K562 (cell line): ENCODE measurements at regions not wholly inside any gene's neighbourhood (a gene's known extent, or its start where the extent isn't known, plus 50 kb on each side); places are given as distances from the start of the nearest gene placed in this dataset.
A peak's percentile ranks its signal among the peaks of the same experiment; 100 is the strongest.

ENCODE experiments used
- ATAC-seq: fragments of 200-7000 bp; cut with Tn5 transposase; 3 replicates; pipeline ENCODE4 v1.9.1; 2020; ENCODE audit warnings: moderate library complexity
- BruUV-seq: library from RNA; stranded (reverse); fragments of 400-500 nt; replicated peaks from 2 replicates; lab custom pipeline; 2021; lab: Mats Ljungman, UMichigan
- CTCF ChIA-PET: fragments of 300-600 bp; formaldehyde crosslinking; extraction: SDS; loops from one replicate; lab custom pipeline; 2021; ENCODE audit warnings: low intra/inter-chr PET ratio; lab: Yijun Ruan, JAX
- POLR2A ChIA-PET: fragments of 300-600, 350-650 bp; sonication (Branson Sonifier 250); formaldehyde crosslinking; extraction: SDS; loops from one replicate; lab custom pipeline; 2021; ENCODE audit warnings: antibody characterized with exemption, inconsistent platforms; lab: Yijun Ruan, JAX
- DNase-seq, 4 experiments: peaks; one replicate each; pipeline versions ENCODE4 v3.0.0 to v3.0.0-alpha.2; 2011 to 2018; ENCODE audit warnings: low spot score in 3 of 4, mixed read lengths in 3 of 4; ENCODE audit errors: extremely low read depth in 1 of 4
- FAIRE-seq: peaks from 2 replicates; lab custom pipeline; 2011; peaks lifted over from hg19 to GRCh38; lab: Jason Lieb, UNC
- H2AFZ ChIP-seq: 2 replicates; pipeline ENCODE4 v1.6.0; 2011; ENCODE audit warnings: low read depth, low read length, control low read depth, inconsistent platforms
- H3K27ac ChIP-seq: fragments of 200-600 bp; 3 replicates; pipeline ENCODE4 v1.8.0; 2011; ENCODE audit warnings: low read depth, mild to moderate bottlenecking, control low read depth, inconsistent platforms, low read length, moderate library complexity, mixed read lengths; ENCODE audit errors: extremely low read depth
- H3K27me3 ChIP-seq, 2 experiments: fragments of 300-600 bp in 1 of 2; 2 replicates in 1 of 2; 3 replicates in 1 of 2; pipeline versions ENCODE4 v1.6.0 to v1.8.0; 2011; ENCODE audit warnings: inconsistent platforms in 2 of 2, low read length in 2 of 2, mild to moderate bottlenecking in 1 of 2, mixed read lengths in 1 of 2, moderate library complexity in 1 of 2; ENCODE audit not compliant: control insufficient read depth in 2 of 2, insufficient read depth in 2 of 2
- H3K36me3 ChIP-seq: fragments of 300-600 bp; 3 replicates; pipeline ENCODE4 v1.8.0; 2011; ENCODE audit warnings: mild to moderate bottlenecking, low read length, inconsistent platforms; ENCODE audit not compliant: control insufficient read depth, insufficient read depth
- H3K4me1 ChIP-seq, 2 experiments: fragments of 200-600 bp in 1 of 2; replicated peaks in 1 of 2; 2 replicates in 1 of 2; 3 replicates in 1 of 2; pipeline versions ENCODE4 v1.5.1 to v1.8.0; 2011; ENCODE audit warnings: inconsistent platforms in 2 of 2, low read length in 2 of 2, mild to moderate bottlenecking in 1 of 2, mixed read lengths in 1 of 2, moderate library complexity in 1 of 2; ENCODE audit not compliant: control insufficient read depth in 2 of 2, insufficient read depth in 2 of 2
- H3K4me2 ChIP-seq: 2 replicates; pipeline ENCODE4 v1.6.1; 2011; ENCODE audit warnings: low read length, control low read depth, inconsistent platforms, mixed read lengths; ENCODE audit not compliant: insufficient read depth
- H3K4me3 ChIP-seq: fragments of 200-600 bp; sonication (generic), shearing (Covaris generic); 2 replicates; pipeline ENCODE4 v1.5.1; 2016; ENCODE audit warnings: control low read depth, inconsistent platforms
- H3K79me2 ChIP-seq: fragments of 200-600 bp; 3 replicates; pipeline ENCODE4 v1.8.0; 2011; ENCODE audit warnings: low read length, inconsistent platforms; ENCODE audit not compliant: control insufficient read depth, insufficient read depth
- H3K9ac ChIP-seq, 2 experiments: 2 replicates each; pipeline versions ENCODE4 v1.6.0 to v1.6.1; 2011; ENCODE audit warnings: low read depth in 2 of 2, low read length in 2 of 2, control low read depth in 1 of 2, inconsistent platforms in 1 of 2, mild to moderate bottlenecking in 1 of 2, mixed read lengths in 1 of 2; ENCODE audit not compliant: insufficient read depth in 1 of 2
- H3K9me1 ChIP-seq: one replicate; pipeline ENCODE4 v1.6.0; 2011; ENCODE audit warnings: inconsistent platforms, mild to moderate bottlenecking, low read length, moderate library complexity; ENCODE audit not compliant: control insufficient read depth, insufficient read depth
- H3K9me3 ChIP-seq: replicated peaks from 2 replicates; pipeline ENCODE4 v1.5.1; 2011; ENCODE audit warnings: low read depth, low read length, inconsistent platforms; ENCODE audit not compliant: control insufficient read depth, insufficient read depth
- H4K20me1 ChIP-seq: replicated peaks from 2 replicates; pipeline ENCODE4 v1.6.1; 2011; ENCODE audit warnings: low read length, inconsistent platforms, mixed read lengths; ENCODE audit not compliant: control insufficient read depth, insufficient read depth
- BMI1 ChIP-seq: fragments of 150-350 bp; IDR thresholded peaks from 2 replicates; pipeline ENCODE4 v1.6.1; 2014; ENCODE audit warnings: low read length
- CBFA2T2 ChIP-seq: fragments of 450-650 bp; conservative IDR thresholded peaks from 2 replicates; pipeline ENCODE4 v1.6.1; 2017; ENCODE audit warnings: mild to moderate bottlenecking
- CBFA2T3 ChIP-seq: fragments of 450-650 bp; IDR thresholded peaks from 2 replicates; pipeline ENCODE4 v1.6.1; 2017
- CEBPB ChIP-seq: fragments of 450-650 bp; IDR thresholded peaks from 2 replicates; pipeline ENCODE4 v1.6.1; 2016; ENCODE audit warnings: missing genetic modification characterization, missing compliant biosample characterization
- KAT8 ChIP-seq: fragments of 450-650 bp; IDR thresholded peaks from 2 replicates; pipeline ENCODE4 v1.6.1; 2016; ENCODE audit warnings: low read depth, mild to moderate bottlenecking
- MED1 ChIP-seq: sonication (generic); formaldehyde crosslinking; IDR thresholded peaks from 2 replicates; pipeline ENCODE4 v1.8.1; 2023; ENCODE audit warnings: missing genetic modification reagents, borderline replicate concordance
- RBBP5 ChIP-seq: fragments of 200-600 bp; sonication (generic); IDR thresholded peaks from 2 replicates; pipeline ENCODE4 v1.6.1; 2012; ENCODE audit warnings: borderline replicate concordance, mild to moderate bottlenecking, low read length, control low read depth, inconsistent platforms; ENCODE audit not compliant: insufficient read depth, poor library complexity, severe bottlenecking
- RHOXF2B ChIP-seq: fragments of 250-450 bp; sonication (Bioruptor Pico); conservative IDR thresholded peaks from 2 replicates; pipeline ENCODE4 v1.5.1; 2021
- TCF3 ChIP-seq: sonication (generic); formaldehyde crosslinking; IDR thresholded peaks from 2 replicates; pipeline ENCODE4 v1.4.0; 2020; ENCODE audit warnings: mild to moderate bottlenecking, missing genetic modification reagents
- XRCC3 ChIP-seq: fragments of 450-650 bp; IDR thresholded peaks from 2 replicates; pipeline ENCODE4 v1.6.1; 2017; ENCODE audit warnings: mild to moderate bottlenecking, moderate library complexity
- WGBS: fragments of 100-300 bp; shearing (Covaris generic); methylation state at CpG from one replicate; pipeline ENCODE4 v1.1.6; 2016; ENCODE audit warnings: low coverage, mixed read lengths; ENCODE audit not compliant: insufficient coverage; ENCODE audit errors: missing lambda C conversion rate; 5-methylcytosine and 5-hydroxymethylcytosine counted together
- in situ Hi-C: fragments of 300-500 bp; cut with MboI; formaldehyde crosslinking; loops from 4 replicates; pipeline ENCODE4 v1.15.0; 2018; ENCODE audit warnings: inconsistent platforms, mixed read lengths
- intact Hi-C: fragments of 100-400 bp; cut with micrococcal nuclease; formaldehyde crosslinking; loops from 2 replicates; pipeline ENCODE4 v1.14.2; 2022

DNA sequence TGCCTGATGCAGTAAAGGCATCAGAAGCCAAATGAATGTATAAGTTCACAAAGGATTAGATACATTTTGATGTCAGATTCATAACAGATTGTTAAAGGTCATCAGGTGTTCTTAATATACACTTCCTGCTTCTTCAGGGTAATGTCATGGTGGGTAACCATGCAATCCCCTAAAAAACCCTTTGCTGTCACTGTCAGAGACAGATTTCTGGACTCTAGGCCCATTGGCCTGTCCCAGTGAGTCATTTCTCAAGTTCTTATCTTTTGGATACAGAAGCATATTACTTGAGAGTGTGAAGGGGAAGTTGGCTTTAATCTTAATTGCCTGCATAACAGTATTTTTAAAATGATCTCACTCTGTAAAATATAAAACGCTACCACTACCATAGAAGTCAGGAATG is 895.6 kb upstream of the MAP3K7 start:
- Histone ChIP-seq H4K20me1 (no peaks in the 10 kb centered on the region), H3K4me1 (no peaks in the 10 kb centered on the region), H2AFZ (no peak overlapping the region), H3K36me3 (no peaks in the 10 kb centered on the region), H3K4me2 (no peak overlapping the region), H3K27ac (no peak overlapping the region), H3K79me2 (no peaks in the 10 kb centered on the region), H3K27me3 (no peaks in the 10 kb centered on the region), H3K9ac (no peak overlapping the region), H3K9me1 (no peaks in the 10 kb centered on the region), H3K9me3 (no peaks in the 10 kb centered on the region), H3K4me3 (no peak overlapping the region)
- no peak for ATAC-seq
- in situ Hi-C loops (no loop called here), intact Hi-C loops (no loop called here)
- TF ChIP-seq CBFA2T3 (0 out of 2 replicates have a peak, but pooled peaks have one; percentile 19), TCF3 (CRISPR knock-in tag) (peak; percentile 60), RBBP5 (no peak)
- ChIA-PET POLR2A (no interaction called here), CTCF (no interaction called here)
- FAIRE-seq = no peak
- 0% methylated on average over 1 of the region's 1 CpG for WGBS
- BruUV-seq = no TSS peak
- DNase-seq = peak in 1 of 4 experiments; percentile 2

DNA sequence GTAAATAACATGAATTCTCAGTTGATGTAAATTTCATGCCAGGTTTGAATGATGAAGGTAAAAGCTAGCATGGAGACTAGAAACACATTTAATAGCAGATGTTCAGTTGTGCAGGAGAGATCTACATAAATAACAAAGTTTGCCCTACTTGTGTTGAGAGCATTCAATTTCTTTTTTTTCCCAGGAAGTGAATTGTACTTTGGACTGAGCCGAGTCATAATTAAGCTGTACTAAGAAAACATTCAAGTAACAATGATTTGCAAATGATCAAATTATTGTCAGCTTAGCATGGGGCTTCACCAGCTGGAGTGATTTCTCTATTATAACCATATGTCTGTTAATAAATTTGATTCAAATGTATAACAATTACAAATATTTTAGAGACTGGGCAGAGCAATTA is 893.5 kb upstream of the MAP3K7 start:
- POLR2A ChIA-PET = no interaction called here
- no peak overlapping the region for H3K4me2 ChIP-seq
- in situ Hi-C loops (no loop called here), intact Hi-C loops (no loop called here)
- H4K20me1 ChIP-seq = no peaks in the 10 kb centered on the region
- H3K4me1 ChIP-seq = no peaks in the 10 kb centered on the region
- ATAC-seq = no peak
- H3K27ac ChIP-seq = no peak overlapping the region
- H3K36me3 ChIP-seq = no peaks in the 10 kb centered on the region
- no peak for FAIRE-seq
- CTCF ChIA-PET = no interaction called here
- H2AFZ ChIP-seq = no peak overlapping the region
- no peak overlapping the region for H3K9ac ChIP-seq
- no peaks in the 10 kb centered on the region for H3K79me2 ChIP-seq
- H3K9me1 ChIP-seq = no peaks in the 10 kb centered on the region
- no peaks in the 10 kb centered on the region for H3K27me3 ChIP-seq
- TF ChIP-seq BMI1 = no peak
- TF ChIP-seq KAT8 = no peak
- TF ChIP-seq RHOXF2B (CRISPR knock-in tag) = no peak
- no peak for TF ChIP-seq CBFA2T2
- TF ChIP-seq MED1 (CRISPR knock-in tag) = no peak
- TF ChIP-seq XRCC3 = no peak
- TF ChIP-seq CEBPB (tag) = no peak
- no peak for DNase-seq
- 0% methylated on average over 1 of the region's 1 CpG for WGBS
- BruUV-seq = no TSS peak
- no peaks in the 10 kb centered on the region for H3K9me3 ChIP-seq
- no peak overlapping the region for H3K4me3 ChIP-seq
